GM12891 (cell line): ENCODE measurements at regions not wholly inside any gene's neighbourhood (a gene's known extent, or its start where the extent isn't known, plus 50 kb on each side); places are given as distances from the start of the nearest gene placed in this dataset.

Experiments
- POLR2A ChIP-seq: IDR thresholded peaks from 2 replicates; pipeline ENCODE4 v1.6.1; 2011; ENCODE audit warnings: low read depth, low read length, control low read depth
- POLR2AphosphoS5 ChIP-seq: IDR thresholded peaks from 2 replicates; pipeline ENCODE4 v1.6.1; 2011; ENCODE audit warnings: low read depth, low read length, control low read depth

DNA sequence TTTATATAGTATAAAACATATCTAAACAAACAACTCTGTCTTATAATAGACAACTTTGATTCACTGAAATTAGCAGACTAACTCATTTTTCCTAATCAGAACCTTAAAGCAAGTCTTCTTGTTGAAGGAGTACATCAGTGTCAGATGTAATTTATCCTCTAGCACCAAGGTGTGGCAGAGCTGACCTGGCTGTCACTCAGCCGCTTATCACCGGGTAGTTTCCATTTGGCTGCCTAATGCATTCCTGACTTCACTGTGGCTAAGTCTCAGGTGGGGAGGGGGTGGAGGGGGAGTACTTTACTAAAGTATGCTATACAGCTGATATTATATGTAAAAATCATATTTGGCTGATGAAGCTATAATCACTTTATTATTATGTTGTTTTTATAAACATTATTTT is 339.9 kb upstream of the RGS6 start:
- no peak for TF ChIP-seq POLR2AphosphoS5
- no peak for TF ChIP-seq POLR2A
